ENCODE measurements at regions not wholly inside any gene's neighbourhood (a gene's known extent, or its start where the extent isn't known, plus 50 kb on each side); places are given as distances from the start of the nearest gene placed in this dataset.

GRCh38 chr3:178405531-178405930, 130.7 kb upstream of the KCNMB2 start:
- no peak overlapping the region for H3K9ac ChIP-seq
- H3K4me2 ChIP-seq (ENCODE audit: low read length), result no peak overlapping the region
- no peaks in the 10 kb centered on the region for H3K36me3 ChIP-seq (ENCODE audit: control insufficient read depth, insufficient read depth, low read length)
- no peaks in the 10 kb centered on the region for H3K9me3 ChIP-seq (ENCODE audit: control insufficient read depth, low read length)
- no peak for TF ChIP-seq CTCF (IDR thresholded peaks at IDR 0.05)
- no peaks in the 10 kb centered on the region for H3K79me2 ChIP-seq
- H2AFZ ChIP-seq, result no peak overlapping the region
- H3K27ac ChIP-seq, result no peak overlapping the region
- H3K27me3 ChIP-seq (ENCODE audit: control insufficient read depth, insufficient read depth, low read length), result no peaks in the 10 kb centered on the region
- no peaks in the 10 kb centered on the region for H3K4me1 ChIP-seq
- no peak overlapping the region for H3K4me3 ChIP-seq (ENCODE audit: low read depth, low read length)

GRCh38 chr3:178406206-178406605, 130.0 kb upstream of the KCNMB2 start:
- H3K36me3 ChIP-seq (ENCODE audit: control insufficient read depth, insufficient read depth, low read length), result no peaks in the 10 kb centered on the region
- H3K4me3 ChIP-seq (ENCODE audit: low read depth, low read length), result no peak overlapping the region
- no peak overlapping the region for H3K27ac ChIP-seq
- no peaks in the 10 kb centered on the region for H3K27me3 ChIP-seq (ENCODE audit: control insufficient read depth, insufficient read depth, low read length)
- H3K4me2 ChIP-seq (ENCODE audit: low read length), result no peak overlapping the region
- H3K4me1 ChIP-seq, result no peaks in the 10 kb centered on the region
- H3K79me2 ChIP-seq, result no peaks in the 10 kb centered on the region
- no peak for TF ChIP-seq CTCF (IDR thresholded peaks at IDR 0.05)
- no peaks in the 10 kb centered on the region for H3K9me3 ChIP-seq (ENCODE audit: control insufficient read depth, low read length)
- no peak overlapping the region for H3K9ac ChIP-seq
- H2AFZ ChIP-seq, result no peak overlapping the region

GRCh38 chr3:178415384-178415783, 120.9 kb upstream of the KCNMB2 start:
- Histone ChIP-seq H3K27me3 (ENCODE audit: control insufficient read depth, insufficient read depth, low read length) (no peaks in the 10 kb centered on the region), H3K27ac (no peak overlapping the region), H3K4me2 (ENCODE audit: low read length) (no peak overlapping the region), H3K9me3 (ENCODE audit: control insufficient read depth, low read length) (no peaks in the 10 kb centered on the region), H3K36me3 (ENCODE audit: control insufficient read depth, insufficient read depth, low read length) (no peaks in the 10 kb centered on the region), H3K9ac (no peak overlapping the region), H3K4me1 (no peaks in the 10 kb centered on the region), H3K79me2 (no peaks in the 10 kb centered on the region), H2AFZ (no peak overlapping the region), H3K4me3 (ENCODE audit: low read depth, low read length) (no peak overlapping the region)
- TF ChIP-seq CTCF (IDR thresholded peaks at IDR 0.05), result no peak

GRCh38 chr3:178417736-178418135, 118.5 kb upstream of the KCNMB2 start:
- TF ChIP-seq CTCF (IDR thresholded peaks at IDR 0.05), result no peak

GRCh38 chr3:178419071-178419470, 117.2 kb upstream of the KCNMB2 start:
- H3K27ac ChIP-seq, result no peak overlapping the region
- H3K9ac ChIP-seq, result no peak overlapping the region
- no peaks in the 10 kb centered on the region for H3K9me3 ChIP-seq (ENCODE audit: control insufficient read depth, low read length)

More at GRCh38 chr3:178417736-178418135, 118.5 kb upstream of the KCNMB2 start:
- H3K27me3 ChIP-seq (ENCODE audit: control insufficient read depth, insufficient read depth, low read length), result no peaks in the 10 kb centered on the region
- no peaks in the 10 kb centered on the region for H3K4me1 ChIP-seq
- no peak overlapping the region for H3K9ac ChIP-seq
- no peak overlapping the region for H3K27ac ChIP-seq
- H3K4me3 ChIP-seq (ENCODE audit: low read depth, low read length), result no peak overlapping the region
- H3K36me3 ChIP-seq (ENCODE audit: control insufficient read depth, insufficient read depth, low read length), result no peaks in the 10 kb centered on the region
- no peaks in the 10 kb centered on the region for H3K79me2 ChIP-seq
- no peaks in the 10 kb centered on the region for H3K9me3 ChIP-seq (ENCODE audit: control insufficient read depth, low read length)
- H2AFZ ChIP-seq, result no peak overlapping the region
- H3K4me2 ChIP-seq (ENCODE audit: low read length), result no peak overlapping the region

More at GRCh38 chr3:178419071-178419470, 117.2 kb upstream of the KCNMB2 start:
- Histone ChIP-seq H3K4me1 (no peaks in the 10 kb centered on the region), H3K4me3 (ENCODE audit: low read depth, low read length) (no peak overlapping the region), H3K79me2 (no peaks in the 10 kb centered on the region), H3K36me3 (ENCODE audit: control insufficient read depth, insufficient read depth, low read length) (no peaks in the 10 kb centered on the region), H2AFZ (no peak overlapping the region), H3K4me2 (ENCODE audit: low read length) (no peak overlapping the region), H3K27me3 (ENCODE audit: control insufficient read depth, insufficient read depth, low read length) (no peaks in the 10 kb centered on the region)
- no peak for TF ChIP-seq CTCF (IDR thresholded peaks at IDR 0.05)
